Left kidney (tissue), 1 donor: ENCODE measurements at regions not wholly inside any gene's neighbourhood (a gene's known extent, or its start where the extent isn't known, plus 50 kb on each side); places are given as distances from the start of the nearest gene placed in this dataset.
"Not testable (repeated sequence)": the region's sequence is repeated elsewhere in the genome, so short reads cannot be mapped to it uniquely, and the experiment has no call there.

Experiments used
- DNase-seq: peaks from one replicate; pipeline ENCODE4 v3.0.0-alpha.2; 2013

- DNase-seq, result no peak
Observed at GRCh38 chr12:75864161-75864560, 167.4 kb downstream of the PHLDA1 start.

GRCh38 chr12:75863533-75863932 is 168.0 kb downstream of the PHLDA1 start:
- DNase-seq, result no peak

GRCh38 chr12:75862692-75863471 is 168.7 kb downstream of the PHLDA1 start:
- no peak for DNase-seq

GRCh38 chr12:75859868-75860267 is 171.7 kb downstream of the PHLDA1 start:
- no peak for DNase-seq

GRCh38 chr12:75856235-75856634 is 175.3 kb downstream of the PHLDA1 start:
- DNase-seq, result no peak

GRCh38 chr12:75855360-75855759 is 176.2 kb downstream of the PHLDA1 start:
- no peak for DNase-seq

GRCh38 chr12:75854681-75855309 is 176.8 kb downstream of the PHLDA1 start:
- no peak for DNase-seq

- DNase-seq, result not testable (repeated sequence)
Observed at GRCh38 chr12:75854137-75854536, 177.4 kb downstream of the PHLDA1 start.

- no peak for DNase-seq
Observed at GRCh38 chr12:75853626-75854025, 177.9 kb downstream of the PHLDA1 start.

GRCh38 chr12:75852956-75853355 is 178.6 kb downstream of the PHLDA1 start:
- DNase-seq, result no peak

- no peak for DNase-seq
Observed at GRCh38 chr12:75852143-75852542, 179.4 kb downstream of the PHLDA1 start.

- DNase-seq, result no peak
Observed at GRCh38 chr12:75850721-75851462, 180.7 kb downstream of the PHLDA1 start.

- no peak for DNase-seq
Observed at GRCh38 chr12:75848961-75849360, 182.6 kb downstream of the PHLDA1 start.

GRCh38 chr12:75848431-75848925 is 183.1 kb downstream of the PHLDA1 start:
- peak; percentile 30 for DNase-seq

- no peak for DNase-seq
Observed at GRCh38 chr12:75846102-75846501, 185.5 kb downstream of the PHLDA1 start.

GRCh38 chr12:75844985-75845384 is 186.6 kb downstream of the PHLDA1 start:
- no peak for DNase-seq

GRCh38 chr12:75844049-75844770 is 187.4 kb downstream of the PHLDA1 start:
- no peak for DNase-seq

- no peak for DNase-seq
Observed at GRCh38 chr12:75842090-75842489, 189.5 kb downstream of the PHLDA1 start.

GRCh38 chr12:75840994-75841355 is 190.6 kb downstream of the PHLDA1 start:
- DNase-seq, result no peak

GRCh38 chr12:75838309-75838708 is 193.3 kb downstream of the PHLDA1 start:
- no peak for DNase-seq

GRCh38 chr12:75837700-75838099 is 193.9 kb downstream of the PHLDA1 start:
- peak; percentile 46 for DNase-seq

- DNase-seq, result no peak
Observed at GRCh38 chr12:75836533-75836932, 195.0 kb downstream of the PHLDA1 start.
